ENCODE measurements at regions not wholly inside any gene's neighbourhood (a gene's known extent, or its start where the extent isn't known, plus 50 kb on each side); places are given as distances from the start of the nearest gene placed in this dataset.
A peak's percentile ranks its signal among the peaks of the same experiment; 100 is the strongest.

- Histone ChIP-seq H3K4me3 (ENCODE audit: extremely low read depth in 1 of 4, insufficient read depth in 2 of 4, low read depth in 3 of 4, low read length in 4 of 4) (no peak overlapping the region; a peak in 1 of 8 replicates), H3K4ac (replicated peaks; ENCODE audit: insufficient read length, low read depth, low read length) (no peak overlapping the region), H3K36me3 (ENCODE audit: control insufficient read depth in 2 of 4, insufficient read depth in 4 of 4, low read length in 3 of 4) (peaks cover 0 to 40% (median 7%) of the 10 kb centered on the region in 4 experiments; a peak in 7 of 8 replicates), H2AK5ac (ENCODE audit: low read depth, low read length) (no peak overlapping the region), H3K79me2 (ENCODE audit: control insufficient read depth in 1 of 2, insufficient read depth in 2 of 2, low read length in 2 of 2) (peaks cover 0 to 34% of the 10 kb centered on the region in 2 experiments; a peak in 2 of 4 replicates), H2AFZ (ENCODE audit: low read length) (no peak overlapping the region), H3K27me3 (replicated peaks in 1 of 4; ENCODE audit: control insufficient read depth in 3 of 4, extremely low read depth in 1 of 4, insufficient read depth in 3 of 4, low read length in 3 of 4) (no peaks in the 10 kb centered on the region), H3K18ac (ENCODE audit: extremely low read depth, low read length) (no peak overlapping the region), H3K56ac (replicated peaks; ENCODE audit: insufficient read length, low read depth, low read length) (no peak overlapping the region), H4K5ac (ENCODE audit: insufficient read length, low read depth, low read length) (no peak overlapping the region), H3K9ac (replicated peaks in 1 of 4; ENCODE audit: extremely low read depth in 1 of 4, low read depth in 3 of 4, low read length in 3 of 4) (no peak overlapping the region), H3K23me2 (ENCODE audit: low read depth, low read length) (no peaks in the 10 kb centered on the region), H2BK12ac (ENCODE audit: low read depth, low read length) (no peak overlapping the region), H3K23ac (ENCODE audit: insufficient read length) (no peak overlapping the region), H3K9me3 (ENCODE audit: insufficient read depth in 2 of 2, low read depth in 1 of 2, low read length in 1 of 2) (no peaks in the 10 kb centered on the region), H2BK120ac (replicated peaks; ENCODE audit: low read depth, low read length) (no peak overlapping the region), H3K4me1 (replicated peaks in 1 of 4; ENCODE audit: control insufficient read depth in 3 of 4, insufficient read depth in 4 of 4, low read length in 3 of 4) (peaks cover 0 to 38% (median 25%) of the 10 kb centered on the region in 4 experiments), H4K8ac (ENCODE audit: extremely low read depth, insufficient read depth, low read length) (no peak overlapping the region), H2BK15ac (ENCODE audit: low read length) (no peak overlapping the region), H2BK20ac (ENCODE audit: low read length) (no peak overlapping the region), H4K20me1 (replicated peaks in 1 of 2; ENCODE audit: control insufficient read depth in 1 of 2, insufficient read depth in 2 of 2, low read length in 2 of 2) (peaks cover 0 to 5% of the 10 kb centered on the region in 2 experiments), H3K27ac (ENCODE audit: low read depth, low read length) (peak overlapping the region; percentile 6; the same call in 1 of the 2 replicates), H3K4me2 (ENCODE audit: insufficient read depth in 1 of 2, low read depth in 2 of 2, low read length in 2 of 2) (peak overlapping the region; percentile 9 to 32; a peak in 2 of 4 replicates), H3K79me1 (ENCODE audit: low read depth, low read length) (peaks cover 3% of the 10 kb centered on the region), H2BK5ac (ENCODE audit: low read depth, low read length) (0 out of 2 replicates have a peak overlapping the region, but pooled peaks have one; percentile 68), H4K91ac (replicated peaks; ENCODE audit: insufficient read length, low read length) (no peak overlapping the region), H3K14ac (ENCODE audit: insufficient read length) (no peak overlapping the region)
- FAIRE-seq (peak; percentile 60), DNase-seq (ENCODE audit: low read depth in 1 of 2, low spot score in 2 of 2) (peak in 1 of 2 experiments; percentile 66)
- WGBS, 2 experiments (ENCODE audit: extremely low coverage in 1 of 2, insufficient coverage in 1 of 2, insufficient read length in 1 of 2, insufficient replicate concordance in 2 of 2, low coverage in 1 of 2, low lambda C conversion rate in 2 of 2, missing lambda C conversion rate in 1 of 2): 38% methylated on average over 1 of the region's 1 CpG; no CpG with 5 or more reads in 1 of the 2 experiments
- ChIA-PET CTCF (ENCODE audit: partially characterized antibody) (interaction anchor here (0.6 to 3.2 kb wide), 5 partner anchors 9 to 205 kb away, joined by 3 to 13 read pairs (median 4); no protein-coding TSS in a partner anchor), POLR2A (ENCODE audit: partially characterized antibody) (interaction anchor here (0.6 to 7.1 kb wide), 10 partner anchors 9 to 119 kb away, joined by 3 to 108 read pairs (median 4); no protein-coding TSS in a partner anchor)
- peak; percentile 62; the same call in 1 of the 2 replicates for TF ChIP-seq TBP (IDR thresholded peaks at IDR 0.05; ENCODE audit: low read depth, low read length)
These were observed 123.5 kb upstream of the PELI1 start for GRCh38 chr2:64267699-64268098.

Measured in H1 (cell line).